ENCODE measurements at regions not wholly inside any gene's neighbourhood (a gene's known extent, or its start where the extent isn't known, plus 50 kb on each side); places are given as distances from the start of the nearest gene placed in this dataset.

DNA sequence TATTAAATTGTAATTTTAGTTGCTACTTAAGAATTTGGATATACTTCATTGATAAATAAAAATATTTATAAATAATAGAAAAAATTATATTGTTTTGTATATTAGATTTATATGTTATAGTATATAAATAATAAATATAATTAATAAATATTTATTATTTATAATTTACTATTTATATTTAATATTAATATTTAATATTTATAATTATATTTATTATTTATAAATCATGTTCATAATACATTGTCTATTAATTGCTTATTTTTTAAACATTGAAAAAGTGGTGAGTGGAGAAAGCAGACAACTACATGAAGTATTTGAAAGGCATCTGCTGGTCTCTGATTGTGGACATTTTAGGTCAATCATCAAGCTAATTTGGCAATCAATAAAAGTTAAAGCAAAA is 464.5 kb downstream of the MMUT start:
- TF ChIP-seq POLR2A (IDR thresholded peaks at IDR 0.05): no peak
- TF ChIP-seq, protein P1, sequence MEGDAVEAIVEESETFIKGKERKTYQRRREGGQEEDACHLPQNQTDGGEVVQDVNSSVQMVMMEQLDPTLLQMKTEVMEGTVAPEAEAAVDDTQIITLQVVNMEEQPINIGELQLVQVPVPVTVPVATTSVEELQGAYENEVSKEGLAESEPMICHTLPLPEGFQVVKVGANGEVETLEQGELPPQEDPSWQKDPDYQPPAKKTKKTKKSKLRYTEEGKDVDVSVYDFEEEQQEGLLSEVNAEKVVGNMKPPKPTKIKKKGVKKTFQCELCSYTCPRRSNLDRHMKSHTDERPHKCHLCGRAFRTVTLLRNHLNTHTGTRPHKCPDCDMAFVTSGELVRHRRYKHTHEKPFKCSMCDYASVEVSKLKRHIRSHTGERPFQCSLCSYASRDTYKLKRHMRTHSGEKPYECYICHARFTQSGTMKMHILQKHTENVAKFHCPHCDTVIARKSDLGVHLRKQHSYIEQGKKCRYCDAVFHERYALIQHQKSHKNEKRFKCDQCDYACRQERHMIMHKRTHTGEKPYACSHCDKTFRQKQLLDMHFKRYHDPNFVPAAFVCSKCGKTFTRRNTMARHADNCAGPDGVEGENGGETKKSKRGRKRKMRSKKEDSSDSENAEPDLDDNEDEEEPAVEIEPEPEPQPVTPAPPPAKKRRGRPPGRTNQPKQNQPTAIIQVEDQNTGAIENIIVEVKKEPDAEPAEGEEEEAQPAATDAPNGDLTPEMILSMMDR (IDR thresholded peaks at IDR 0.05): no peak

All from gastroesophageal sphincter (tissue), 3 donors.